Mononuclear cell (primary cell): ENCODE measurements at regions not wholly inside any gene's neighbourhood (a gene's known extent, or its start where the extent isn't known, plus 50 kb on each side); places are given as distances from the start of the nearest gene placed in this dataset.
"Not testable (repeated sequence)": the region's sequence is repeated elsewhere in the genome, so short reads cannot be mapped to it uniquely, and the experiment has no call there.

Experiments
- H3K27me3 ChIP-seq: 2 replicates; pipeline ENCODE4 v1.6.0; 2011; ENCODE audit warnings: low read length, control low read depth; ENCODE audit not compliant: insufficient read depth
- H3K4me1 ChIP-seq: 2 replicates; pipeline ENCODE4 v1.5.1; 2011; ENCODE audit warnings: mild to moderate bottlenecking, low read length, control low read depth; ENCODE audit not compliant: insufficient read depth
- H3K4me3 ChIP-seq: 2 replicates; pipeline ENCODE4 v1.5.1; 2011; ENCODE audit warnings: mild to moderate bottlenecking, low read length, moderate library complexity
- H3K9me3 ChIP-seq: 2 replicates; pipeline ENCODE4 v1.5.1; 2011; ENCODE audit warnings: low read depth, mild to moderate bottlenecking, control low read depth, low read length

DNA sequence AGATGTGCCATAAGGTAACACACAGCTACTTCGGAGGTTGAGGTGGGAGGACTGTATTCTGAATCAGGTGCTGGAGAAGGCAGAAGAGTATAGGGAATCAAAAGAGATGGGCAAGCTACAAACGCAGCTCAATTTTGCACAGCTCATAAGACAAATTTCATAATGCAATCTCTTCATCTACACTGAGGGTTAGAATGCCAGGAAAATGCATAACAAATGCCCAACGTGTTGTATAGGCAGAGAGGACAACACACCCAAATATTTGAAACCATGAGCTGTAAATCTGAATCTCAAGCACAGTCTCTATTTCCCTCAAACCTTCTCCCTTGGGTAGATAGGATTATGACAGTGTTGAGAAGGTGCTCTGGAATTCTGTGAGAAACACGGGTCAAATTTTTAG is 263.1 kb upstream of the FOXN3 start:
- Histone ChIP-seq H3K27me3 (no peaks in the 10 kb centered on the region), H3K9me3 (no peaks in the 10 kb centered on the region), H3K4me3 (no peak overlapping the region), H3K4me1 (peaks cover 48% of the 10 kb centered on the region)

DNA sequence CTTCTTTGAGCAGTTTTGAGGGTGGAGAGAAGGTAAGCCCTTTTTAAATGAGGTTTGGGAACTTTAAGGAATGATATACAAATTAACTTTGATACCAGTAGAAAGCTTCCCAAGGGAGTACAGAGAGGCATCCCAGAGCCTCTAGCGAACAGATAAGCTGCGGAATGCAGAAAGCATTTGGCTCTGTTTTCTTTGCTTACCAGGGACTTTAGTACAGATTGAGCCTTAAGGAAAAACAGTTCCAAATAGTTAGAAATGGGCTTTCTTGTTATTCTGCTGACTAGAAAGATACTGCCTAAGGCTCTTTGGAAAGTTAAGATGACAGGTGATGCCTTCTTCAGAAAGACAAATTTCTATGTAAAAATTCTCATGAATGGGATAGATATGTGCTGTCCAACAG is 261.7 kb upstream of the FOXN3 start:
- no peaks in the 10 kb centered on the region for H3K27me3 ChIP-seq
- H3K4me3 ChIP-seq = no peak overlapping the region
- H3K4me1 ChIP-seq = peaks cover 51% of the 10 kb centered on the region

GRCh38 chr14:89675590-89675989 is 258.6 kb upstream of the FOXN3 start:
- Histone ChIP-seq H3K4me3 (no peak overlapping the region), H3K9me3 (no peaks in the 10 kb centered on the region), H3K4me1 (peaks cover 30% of the 10 kb centered on the region), H3K27me3 (no peaks in the 10 kb centered on the region)

More for the DNA sequence above, 261.7 kb upstream of the FOXN3 start:
- no peaks in the 10 kb centered on the region for H3K9me3 ChIP-seq

DNA sequence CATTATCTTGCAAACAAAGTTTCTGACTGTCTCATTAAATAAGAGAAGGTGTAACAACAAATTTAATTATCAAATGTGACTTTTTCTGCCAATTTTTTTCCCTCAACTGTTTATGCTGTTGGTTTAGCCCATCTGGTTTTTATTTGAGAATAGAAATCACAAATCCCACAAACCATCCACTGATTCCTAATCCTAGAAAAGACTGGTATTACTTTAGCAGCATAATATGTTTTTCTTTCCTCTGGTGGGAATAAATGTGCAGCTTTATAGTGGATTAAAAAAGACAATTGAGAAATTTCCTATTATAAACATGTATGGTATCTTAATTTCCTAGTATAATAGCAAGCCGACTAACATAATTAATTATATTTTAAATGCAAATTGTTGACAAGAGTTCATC is 257.9 kb upstream of the FOXN3 start:
- Histone ChIP-seq H3K9me3 (no peaks in the 10 kb centered on the region), H3K4me3 (no peak overlapping the region), H3K27me3 (no peaks in the 10 kb centered on the region), H3K4me1 (peaks cover 25% of the 10 kb centered on the region)

GRCh38 chr14:89674240-89674639 is 257.2 kb upstream of the FOXN3 start:
- Histone ChIP-seq H3K4me3 (no peak overlapping the region), H3K27me3 (no peaks in the 10 kb centered on the region), H3K4me1 (peaks cover 26% of the 10 kb centered on the region), H3K9me3 (no peaks in the 10 kb centered on the region)

- H3K27me3 ChIP-seq = no peaks in the 10 kb centered on the region
- H3K4me3 ChIP-seq = no peak overlapping the region
- peaks cover 30% of the 10 kb centered on the region for H3K4me1 ChIP-seq
- H3K9me3 ChIP-seq = no peaks in the 10 kb centered on the region
These were observed 256.6 kb upstream of the FOXN3 start for GRCh38 chr14:89673512-89674225.

DNA sequence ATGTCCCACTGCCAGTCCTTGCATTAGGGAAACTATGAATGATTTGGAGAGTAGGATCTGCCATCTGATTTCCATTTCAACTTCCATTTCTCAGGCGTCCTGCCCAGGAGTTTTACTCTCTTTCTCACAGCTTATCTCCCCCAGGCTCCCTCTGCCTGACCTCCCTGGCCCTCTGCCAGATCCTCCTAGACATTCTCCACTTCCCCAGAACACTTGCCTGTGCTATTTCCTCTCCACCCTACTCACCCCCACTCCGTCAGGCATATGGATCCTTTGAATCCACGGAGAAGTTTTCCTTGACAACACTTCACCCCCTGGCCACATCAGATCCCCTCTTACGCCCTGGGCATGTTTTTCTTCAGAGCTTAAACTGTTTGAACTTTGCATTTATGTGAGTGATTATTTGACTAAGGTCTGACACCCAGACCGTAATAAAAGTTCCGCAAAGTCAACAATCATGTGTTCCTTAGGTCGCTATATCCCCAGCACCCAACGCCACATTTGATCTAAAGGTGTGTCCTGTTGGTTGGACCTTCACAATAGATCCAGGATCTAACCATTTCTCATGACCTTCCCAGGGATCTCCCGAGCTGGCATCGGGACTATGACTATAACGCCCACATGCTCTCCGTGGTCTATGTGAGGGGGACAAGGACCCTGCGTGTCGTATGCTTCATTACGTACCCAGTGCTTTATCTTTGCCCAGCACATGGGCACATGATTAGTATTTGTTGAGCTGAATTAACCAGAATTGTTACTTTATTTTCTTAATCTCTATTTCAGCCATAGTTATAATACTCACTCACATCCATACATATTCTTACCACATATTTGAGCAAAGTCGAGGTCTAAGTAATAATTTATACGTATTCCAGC is 255.8 kb upstream of the FOXN3 start:
- Histone ChIP-seq H3K27me3 (no peaks in the 10 kb centered on the region), H3K4me3 (no peak overlapping the region), H3K9me3 (no peaks in the 10 kb centered on the region), H3K4me1 (peaks cover 28% of the 10 kb centered on the region)

GRCh38 chr14:89669193-89669592 is 252.2 kb upstream of the FOXN3 start:
- no peaks in the 10 kb centered on the region for H3K27me3 ChIP-seq
- H3K4me1 ChIP-seq = peaks cover 28% of the 10 kb centered on the region
- no peaks in the 10 kb centered on the region for H3K9me3 ChIP-seq
- no peak overlapping the region for H3K4me3 ChIP-seq

- Histone ChIP-seq H3K27me3 (no peaks in the 10 kb centered on the region), H3K9me3 (no peaks in the 10 kb centered on the region), H3K4me1 (peaks cover 22% of the 10 kb centered on the region), H3K4me3 (no peak overlapping the region)
These were observed 250.9 kb upstream of the FOXN3 start for GRCh38 chr14:89667983-89668382.

GRCh38 chr14:89665300-89666081 is 248.5 kb upstream of the FOXN3 start:
- H3K4me1 ChIP-seq = peaks cover 16% of the 10 kb centered on the region
- H3K27me3 ChIP-seq, H3K9me3 ChIP-seq, H3K4me3 ChIP-seq: not testable (repeated sequence)

DNA sequence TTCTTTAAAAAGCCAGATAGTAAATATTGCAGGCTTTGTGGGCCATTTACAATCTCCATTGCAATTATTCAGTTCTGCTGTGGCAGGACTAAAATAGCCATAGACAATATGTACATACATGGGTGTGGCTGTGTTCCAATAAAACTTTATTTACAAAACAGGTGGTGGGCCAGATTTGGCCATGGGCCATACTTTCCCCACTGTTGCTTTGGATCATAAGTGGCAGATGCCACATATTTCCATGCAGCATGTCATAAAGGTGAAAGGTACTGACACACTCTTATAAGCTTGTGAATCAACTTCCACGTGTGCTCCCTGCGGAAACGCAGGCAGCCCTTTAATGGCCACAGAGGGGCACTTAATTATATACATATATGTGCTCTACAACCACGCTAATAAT is 244.4 kb upstream of the FOXN3 start:
- Histone ChIP-seq H3K4me1 (no peaks in the 10 kb centered on the region), H3K4me3 (no peak overlapping the region), H3K9me3 (no peaks in the 10 kb centered on the region), H3K27me3 (no peaks in the 10 kb centered on the region)

- H3K4me1 ChIP-seq, H3K4me3 ChIP-seq, H3K27me3 ChIP-seq, H3K9me3 ChIP-seq: not testable (repeated sequence)
These were observed 243.7 kb upstream of the FOXN3 start for GRCh38 chr14:89660625-89661233.

GRCh38 chr14:89660166-89660565 is 243.1 kb upstream of the FOXN3 start:
- Histone ChIP-seq H3K9me3 (no peaks in the 10 kb centered on the region), H3K4me3 (no peak overlapping the region), H3K27me3 (no peaks in the 10 kb centered on the region), H3K4me1 (no peaks in the 10 kb centered on the region)

DNA sequence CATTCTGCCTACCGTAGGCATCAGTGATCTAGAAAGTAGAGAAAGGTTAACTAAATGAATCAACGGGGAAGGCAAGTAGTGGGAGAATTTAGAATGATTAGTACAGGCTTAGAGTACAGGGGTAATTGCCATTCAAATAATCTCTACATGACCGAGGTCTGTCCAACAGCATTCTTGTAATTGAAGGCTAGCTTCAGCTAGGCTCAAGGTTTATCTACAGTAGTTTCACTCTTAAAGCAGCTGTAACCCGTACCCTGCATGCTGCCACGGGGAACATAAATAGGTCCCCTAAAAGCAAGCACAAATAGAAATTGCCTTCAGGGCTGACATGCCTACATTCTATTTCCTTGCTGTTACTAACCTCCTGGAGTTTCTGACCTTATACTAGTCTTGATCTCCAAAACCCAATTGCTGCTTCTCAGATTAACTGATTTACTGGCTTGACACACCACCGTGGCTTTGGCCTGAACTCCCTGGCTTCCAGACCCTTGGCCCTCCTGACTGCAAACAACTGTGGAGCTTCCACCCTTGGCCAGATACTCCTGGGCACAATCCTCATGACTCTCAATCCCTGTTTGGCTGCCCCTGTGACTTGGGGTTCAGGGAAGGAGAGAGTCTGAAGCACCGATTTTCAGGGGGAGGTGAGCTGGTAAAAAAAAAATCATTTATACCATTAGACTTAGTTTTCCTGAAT is 242.1 kb upstream of the FOXN3 start:
- no peaks in the 10 kb centered on the region for H3K4me1 ChIP-seq
- H3K27me3 ChIP-seq = no peaks in the 10 kb centered on the region
- H3K9me3 ChIP-seq = no peaks in the 10 kb centered on the region
- no peak overlapping the region for H3K4me3 ChIP-seq
